HG02588 (cell line): ENCODE measurements at regions not wholly inside any gene's neighbourhood (a gene's known extent, or its start where the extent isn't known, plus 50 kb on each side); places are given as distances from the start of the nearest gene placed in this dataset.

Source experiments
- ATAC-seq: cut with Tn5 transposase; IDR thresholded peaks from one replicate; pipeline ENCODE4 v1.9.1; 2021; ENCODE audit warnings: mild to moderate bottlenecking, moderate library complexity; ENCODE audit not compliant: unreplicated experiment

- no peak for ATAC-seq
These were observed 69.0 kb upstream of the LPP start for GRCh38 chr3:188084752-188085583.

- ATAC-seq, result no peak
These were observed 68.1 kb upstream of the LPP start for GRCh38 chr3:188085584-188086560.

- no peak for ATAC-seq
These were observed 64.8 kb upstream of the LPP start for GRCh38 chr3:188088948-188089685.

- no peak for ATAC-seq
These were observed 63.2 kb upstream of the LPP start for GRCh38 chr3:188090620-188091309.

GRCh38 chr3:188091746-188092145 lies 62.2 kb upstream of the LPP start:
- ATAC-seq, result no peak

GRCh38 chr3:188092648-188093047 lies 61.3 kb upstream of the LPP start:
- no peak for ATAC-seq

- no peak for ATAC-seq
These were observed 58.5 kb upstream of the LPP start for GRCh38 chr3:188095431-188095830.

GRCh38 chr3:188097791-188098190 lies 56.2 kb upstream of the LPP start:
- ATAC-seq, result no peak

- no peak for ATAC-seq
These were observed 54.0 kb upstream of the LPP start for GRCh38 chr3:188099907-188100306.

- no peak for ATAC-seq
These were observed 51.0 kb upstream of the LPP start for GRCh38 chr3:188102861-188103547.

GRCh38 chr3:188104050-188104449 lies 49.9 kb upstream of the LPP start:
- ATAC-seq, result no peak
